HCT116 (cell line): ENCODE measurements at regions not wholly inside any gene's neighbourhood (a gene's known extent, or its start where the extent isn't known, plus 50 kb on each side); places are given as distances from the start of the nearest gene placed in this dataset.

Experiments used
- ATAC-seq: fragments of 200-7000 bp; cut with Tn5 transposase; 2 replicates; pipeline ENCODE4 v1.9.1; 2020; ENCODE audit warnings: mild to moderate bottlenecking, moderate library complexity
- BruUV-seq: library from RNA; stranded (reverse); fragments of 400-500 nt; replicated peaks from 2 replicates; lab custom pipeline; 2021; lab: Mats Ljungman, UMichigan
- CTCF ChIA-PET: fragments of 300-600 bp; sonication (Branson Sonifier 250); formaldehyde crosslinking; loops from one replicate; lab custom pipeline; 2021; ENCODE audit warnings: antibody characterized with exemption; lab: Charles Lee
- POLR2A ChIA-PET: fragments of 300-600, 350-600 bp; sonication (Branson Sonifier 250); formaldehyde crosslinking; loops from one replicate; lab custom pipeline; 2021; ENCODE audit warnings: antibody characterized with exemption; lab: Charles Lee
- RAD21 ChIA-PET, 2 experiments: fragments of 300-600 bp; sonication (Branson Sonifier 250); formaldehyde crosslinking; loops; one replicate each; lab custom pipeline; 2023; ENCODE audit warnings: low total read pairs in 2 of 2; ENCODE audit not compliant: uncharacterized antibody in 2 of 2, unreplicated experiment in 2 of 2, low non-redundant PET in 1 of 2; lab: Charles Lee
- DNase-seq: peaks from one replicate; pipeline ENCODE4 v3.0.0-alpha.2; 2010; ENCODE audit warnings: low read depth, low spot score
- H2AFZ ChIP-seq: fragments of 200-600 bp; shearing (Covaris generic), sonication (generic); 2 replicates; pipeline ENCODE4 v1.6.1; 2017; ENCODE audit warnings: low read depth, mixed run types, mixed read lengths, antibody characterized with exemption, low read length; ENCODE audit not compliant: poor library complexity, severe bottlenecking
- H3K27ac ChIP-seq: 2 replicates; pipeline ENCODE4 v1.5.1; 2012; ENCODE audit warnings: low read depth, low read length
- H3K27me3 ChIP-seq: fragments of 200-600 bp; sonication (generic); 2 replicates; pipeline ENCODE4 v1.6.1; 2016; ENCODE audit warnings: mixed run types, low read length, mixed read lengths; ENCODE audit not compliant: insufficient read depth
- H3K36me3 ChIP-seq, 2 experiments: fragments of 200-500 bp in 1 of 2; fragments of 200-600 bp in 1 of 2; sonication (Bioruptor generic) in 1 of 2; sonication (generic) in 1 of 2; 2 replicates each; pipeline versions ENCODE4 v1.5.1 to v1.6.1; 2014 to 2016; ENCODE audit warnings: low read length in 2 of 2, inconsistent platforms in 1 of 2, mixed read lengths in 1 of 2, mixed run types in 1 of 2; ENCODE audit not compliant: insufficient read depth in 2 of 2, control insufficient read depth in 1 of 2
- H3K4me1 ChIP-seq, 2 experiments: fragments of 200-600 bp in 1 of 2; sonication (generic) in 1 of 2; 2 replicates each; pipeline versions ENCODE4 v1.5.1 to v1.6.1; 2012 to 2017; ENCODE audit warnings: low read length in 2 of 2, inconsistent platforms in 1 of 2, mild to moderate bottlenecking in 1 of 2, mixed read lengths in 1 of 2, mixed run types in 1 of 2, moderate library complexity in 1 of 2; ENCODE audit not compliant: insufficient read depth in 2 of 2, control insufficient read depth in 1 of 2
- H3K4me2 ChIP-seq: fragments of 200-600 bp; sonication (generic); 2 replicates; pipeline ENCODE4 v1.6.1; 2017; ENCODE audit warnings: mixed run types, low read length, mixed read lengths
- H3K4me3 ChIP-seq, 2 experiments: fragments of 200-600 bp in 1 of 2; sonication (generic) in 1 of 2; replicated peaks in 1 of 2; 2 replicates each; pipeline ENCODE4 v1.5.1; 2011 to 2016; ENCODE audit warnings: low read length in 2 of 2, control low read depth in 1 of 2, low read depth in 1 of 2, mild to moderate bottlenecking in 1 of 2, mixed read lengths in 1 of 2, mixed run types in 1 of 2
- H3K79me2 ChIP-seq: fragments of 200-600 bp; sonication (generic); 2 replicates; pipeline ENCODE4 v1.6.1; 2017; ENCODE audit warnings: mild to moderate bottlenecking, mixed run types, low read length, moderate library complexity, mixed read lengths; ENCODE audit not compliant: insufficient read depth
- H3K9ac ChIP-seq: fragments of 200-600 bp; sonication (generic); 2 replicates; pipeline ENCODE4 v1.6.1; 2016; ENCODE audit warnings: low read length, mixed read lengths
- H3K9me2 ChIP-seq: fragments of 200-600 bp; sonication (generic), shearing (Covaris generic); 2 replicates; pipeline ENCODE4 v1.6.1; 2017; ENCODE audit warnings: mixed run types, mild to moderate bottlenecking, moderate library complexity; ENCODE audit not compliant: insufficient read depth
- H3K9me3 ChIP-seq, 2 experiments: fragments of 200-500 bp in 1 of 2; fragments of 200-600 bp in 1 of 2; sonication (Bioruptor generic) in 1 of 2; sonication (generic) in 1 of 2; 2 replicates each; pipeline ENCODE4 v1.6.1; 2014 to 2017; ENCODE audit warnings: low read length in 2 of 2, mixed read lengths in 2 of 2, inconsistent platforms in 1 of 2, low read depth in 1 of 2, mild to moderate bottlenecking in 1 of 2, mixed run types in 1 of 2, moderate library complexity in 1 of 2; ENCODE audit not compliant: control insufficient read depth in 1 of 2, insufficient read depth in 1 of 2
- H4K20me1 ChIP-seq: fragments of 200-600 bp; sonication (generic), shearing (Covaris generic); 2 replicates; pipeline ENCODE4 v1.6.1; 2017; ENCODE audit warnings: mixed run types, mild to moderate bottlenecking, moderate library complexity; ENCODE audit not compliant: insufficient read depth
- CBX3 ChIP-seq: IDR thresholded peaks from 2 replicates; pipeline ENCODE4 v1.6.1; 2012; ENCODE audit warnings: low read depth
- CEBPB ChIP-seq: IDR thresholded peaks from 2 replicates; pipeline ENCODE4 v1.6.1; 2012; ENCODE audit warnings: low read depth
- EGR1 ChIP-seq: IDR thresholded peaks from 2 replicates; pipeline ENCODE4 v1.6.1; 2012; ENCODE audit warnings: low read depth
- EZH2 ChIP-seq: fragments of 200-600 bp; sonication (generic); IDR thresholded peaks from 2 replicates; pipeline ENCODE4 v1.6.1; 2017; ENCODE audit warnings: antibody characterized with exemption, mixed run types
- EZH2phosphoT487 ChIP-seq: fragments of 200-600 bp; IDR thresholded peaks from 2 replicates; pipeline ENCODE4 v1.6.1; 2018; ENCODE audit warnings: antibody characterized with exemption, borderline replicate concordance
- JUND ChIP-seq: IDR thresholded peaks from 2 replicates; pipeline ENCODE4 v1.6.1; 2012
- RAD21 ChIP-seq: IDR thresholded peaks from 2 replicates; pipeline ENCODE4 v1.6.1; 2012; ENCODE audit warnings: low read depth, mild to moderate bottlenecking
- SIN3A ChIP-seq: IDR thresholded peaks from 2 replicates; pipeline ENCODE4 v1.6.1; 2012; ENCODE audit warnings: low read depth
- YY1 ChIP-seq: IDR thresholded peaks from 2 replicates; pipeline ENCODE4 v1.6.1; 2011; ENCODE audit warnings: low read length, low read depth, moderate library complexity, mild to moderate bottlenecking; ENCODE audit not compliant: insufficient replicate concordance; ENCODE audit errors: extremely low read depth
- ZFX ChIP-seq: fragments of 450-650 bp; IDR thresholded peaks from 2 replicates; pipeline ENCODE4 v1.6.1; 2017
- intact Hi-C: fragments of 100-400 bp; cut with micrococcal nuclease; formaldehyde crosslinking; loops from 2 replicates; pipeline ENCODE4 v1.10.0; 2022
- TF ChIP-seq, protein P1 (sequence below): IDR thresholded peaks from 2 replicates; pipeline ENCODE4 v1.6.1; 2011; ENCODE audit warnings: mild to moderate bottlenecking, low read length, moderate library complexity; ENCODE audit not compliant: insufficient replicate concordance; ENCODE audit errors: extremely low read depth
- TF ChIP-seq, protein P2 (sequence below): IDR thresholded peaks from 2 replicates; pipeline ENCODE4 v1.6.1; 2012
- TF ChIP-seq, protein P3 (sequence below), 3 experiments: fragments of 200-600 bp in 1 of 3; sonication (generic) in 1 of 3; IDR thresholded peaks in 2 of 3; conservative IDR thresholded peaks in 1 of 3; 2 replicates each; pipeline ENCODE4 v1.5.1; 2012 to 2017; ENCODE audit warnings: low read depth in 2 of 3, low read length in 2 of 3, antibody characterized with exemption in 1 of 3, borderline replicate concordance in 1 of 3, control low read depth in 1 of 3, mild to moderate bottlenecking in 1 of 3, mixed read lengths in 1 of 3, mixed run types in 1 of 3, moderate library complexity in 1 of 3; ENCODE audit not compliant: insufficient read depth in 1 of 3

DNA sequence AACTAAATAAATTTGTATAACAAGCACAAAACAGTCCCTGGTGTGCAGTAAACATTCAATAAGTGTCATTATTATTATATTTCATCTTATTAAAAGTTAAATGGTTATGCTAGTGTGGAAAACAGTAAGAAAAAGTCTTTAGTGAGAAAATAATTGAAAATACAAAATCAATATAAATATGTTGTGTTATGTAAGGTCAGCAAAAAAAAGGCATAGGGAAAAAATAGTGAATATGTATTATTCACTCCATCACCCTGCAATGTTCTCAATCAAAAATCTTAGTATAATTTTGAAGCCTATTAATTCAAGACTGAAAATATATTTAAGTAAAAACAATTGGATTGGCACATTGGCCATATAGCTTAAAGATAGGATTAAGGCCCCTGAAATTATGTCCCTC lies 63.3 kb upstream of the KCNMB2 start:
- Histone ChIP-seq H3K36me3 (no peaks in the 10 kb centered on the region), H3K9me3 (no peaks in the 10 kb centered on the region), H3K27me3 (no peaks in the 10 kb centered on the region), H3K4me3 (no peak overlapping the region), H2AFZ (no peak overlapping the region), H3K27ac (no peak overlapping the region), H3K4me1 (no peaks in the 10 kb centered on the region), H4K20me1 (no peaks in the 10 kb centered on the region), H3K79me2 (no peaks in the 10 kb centered on the region), H3K4me2 (no peak overlapping the region)
- BruUV-seq: no TSS peak
- ATAC-seq (no peak), DNase-seq (no peak)
- RAD21 ChIA-PET: no interaction called here
- POLR2A ChIA-PET: no interaction called here
- intact Hi-C loops: no loop called here
- TF ChIP-seq YY1 (no peak), CBX3 (no peak), RAD21 (no peak), EZH2 (no peak), SIN3A (no peak), CEBPB (no peak), JUND (no peak), EGR1 (no peak), ZFX (no peak), EZH2phosphoT487 (no peak)
- TF ChIP-seq, protein P1, sequence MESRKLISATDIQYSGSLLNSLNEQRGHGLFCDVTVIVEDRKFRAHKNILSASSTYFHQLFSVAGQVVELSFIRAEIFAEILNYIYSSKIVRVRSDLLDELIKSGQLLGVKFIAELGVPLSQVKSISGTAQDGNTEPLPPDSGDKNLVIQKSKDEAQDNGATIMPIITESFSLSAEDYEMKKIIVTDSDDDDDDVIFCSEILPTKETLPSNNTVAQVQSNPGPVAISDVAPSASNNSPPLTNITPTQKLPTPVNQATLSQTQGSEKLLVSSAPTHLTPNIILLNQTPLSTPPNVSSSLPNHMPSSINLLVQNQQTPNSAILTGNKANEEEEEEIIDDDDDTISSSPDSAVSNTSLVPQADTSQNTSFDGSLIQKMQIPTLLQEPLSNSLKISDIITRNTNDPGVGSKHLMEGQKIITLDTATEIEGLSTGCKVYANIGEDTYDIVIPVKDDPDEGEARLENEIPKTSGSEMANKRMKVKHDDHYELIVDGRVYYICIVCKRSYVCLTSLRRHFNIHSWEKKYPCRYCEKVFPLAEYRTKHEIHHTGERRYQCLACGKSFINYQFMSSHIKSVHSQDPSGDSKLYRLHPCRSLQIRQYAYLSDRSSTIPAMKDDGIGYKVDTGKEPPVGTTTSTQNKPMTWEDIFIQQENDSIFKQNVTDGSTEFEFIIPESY: no peak
- TF ChIP-seq, protein P2, sequence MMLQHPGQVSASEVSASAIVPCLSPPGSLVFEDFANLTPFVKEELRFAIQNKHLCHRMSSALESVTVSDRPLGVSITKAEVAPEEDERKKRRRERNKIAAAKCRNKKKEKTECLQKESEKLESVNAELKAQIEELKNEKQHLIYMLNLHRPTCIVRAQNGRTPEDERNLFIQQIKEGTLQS: no peak
- TF ChIP-seq, protein P3, sequence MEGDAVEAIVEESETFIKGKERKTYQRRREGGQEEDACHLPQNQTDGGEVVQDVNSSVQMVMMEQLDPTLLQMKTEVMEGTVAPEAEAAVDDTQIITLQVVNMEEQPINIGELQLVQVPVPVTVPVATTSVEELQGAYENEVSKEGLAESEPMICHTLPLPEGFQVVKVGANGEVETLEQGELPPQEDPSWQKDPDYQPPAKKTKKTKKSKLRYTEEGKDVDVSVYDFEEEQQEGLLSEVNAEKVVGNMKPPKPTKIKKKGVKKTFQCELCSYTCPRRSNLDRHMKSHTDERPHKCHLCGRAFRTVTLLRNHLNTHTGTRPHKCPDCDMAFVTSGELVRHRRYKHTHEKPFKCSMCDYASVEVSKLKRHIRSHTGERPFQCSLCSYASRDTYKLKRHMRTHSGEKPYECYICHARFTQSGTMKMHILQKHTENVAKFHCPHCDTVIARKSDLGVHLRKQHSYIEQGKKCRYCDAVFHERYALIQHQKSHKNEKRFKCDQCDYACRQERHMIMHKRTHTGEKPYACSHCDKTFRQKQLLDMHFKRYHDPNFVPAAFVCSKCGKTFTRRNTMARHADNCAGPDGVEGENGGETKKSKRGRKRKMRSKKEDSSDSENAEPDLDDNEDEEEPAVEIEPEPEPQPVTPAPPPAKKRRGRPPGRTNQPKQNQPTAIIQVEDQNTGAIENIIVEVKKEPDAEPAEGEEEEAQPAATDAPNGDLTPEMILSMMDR (IDR thresholded peaks at IDR 0.05 in 2 of 3, conservative IDR thresholded peaks at IDR 0.05 in 1 of 3; ENCODE audit: borderline replicate concordance in 1 of 3, insufficient read depth in 1 of 3, low read depth in 2 of 3, low read length in 2 of 3): no peak
- TF ChIP-seq, all 23 proteins: peak for 0
- H3K9ac ChIP-seq: no peak overlapping the region
- CTCF ChIA-PET: no interaction called here
- no peaks in the 10 kb centered on the region for H3K9me2 ChIP-seq
